ENCODE measurements at regions not wholly inside any gene's neighbourhood (a gene's known extent, or its start where the extent isn't known, plus 50 kb on each side); places are given as distances from the start of the nearest gene placed in this dataset.
"Not testable (repeated sequence)": the region's sequence is repeated elsewhere in the genome, so short reads cannot be mapped to it uniquely, and the experiment has no call there.

DNA sequence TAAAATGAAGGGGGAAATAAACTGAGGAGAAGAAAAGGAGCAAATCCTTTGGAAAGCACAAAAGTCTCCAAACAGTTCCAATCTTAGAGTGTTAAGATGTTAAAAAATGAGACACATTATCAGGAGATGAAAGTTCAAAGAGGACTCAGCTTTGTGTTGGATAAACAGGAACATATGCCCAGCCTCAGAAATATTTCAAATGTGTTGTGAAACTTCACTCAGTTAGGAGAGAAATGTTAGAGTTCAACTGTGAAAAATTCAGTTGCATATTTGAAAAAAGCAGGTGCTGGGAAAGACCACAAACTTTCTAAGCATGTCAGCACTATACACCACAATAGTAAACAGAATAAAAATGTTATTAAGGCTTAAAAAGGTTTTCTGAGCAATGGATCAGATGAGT is 136.8 kb upstream of the PRKD1 start:
- no peak overlapping the region for H3K4me3 ChIP-seq (IDR thresholded peaks at IDR 0.05; ENCODE audit: insufficient read depth, low read depth, low read length)
- H3K4me2 ChIP-seq, result peak overlapping the region; percentile 82
- no peaks in the 10 kb centered on the region for H3K79me2 ChIP-seq (ENCODE audit: insufficient read depth, low read depth)
- peaks cover 27% of the 10 kb centered on the region for H3K4me1 ChIP-seq (ENCODE audit: low read depth, poor library complexity, severe bottlenecking)
- TF ChIP-seq, protein P1, sequence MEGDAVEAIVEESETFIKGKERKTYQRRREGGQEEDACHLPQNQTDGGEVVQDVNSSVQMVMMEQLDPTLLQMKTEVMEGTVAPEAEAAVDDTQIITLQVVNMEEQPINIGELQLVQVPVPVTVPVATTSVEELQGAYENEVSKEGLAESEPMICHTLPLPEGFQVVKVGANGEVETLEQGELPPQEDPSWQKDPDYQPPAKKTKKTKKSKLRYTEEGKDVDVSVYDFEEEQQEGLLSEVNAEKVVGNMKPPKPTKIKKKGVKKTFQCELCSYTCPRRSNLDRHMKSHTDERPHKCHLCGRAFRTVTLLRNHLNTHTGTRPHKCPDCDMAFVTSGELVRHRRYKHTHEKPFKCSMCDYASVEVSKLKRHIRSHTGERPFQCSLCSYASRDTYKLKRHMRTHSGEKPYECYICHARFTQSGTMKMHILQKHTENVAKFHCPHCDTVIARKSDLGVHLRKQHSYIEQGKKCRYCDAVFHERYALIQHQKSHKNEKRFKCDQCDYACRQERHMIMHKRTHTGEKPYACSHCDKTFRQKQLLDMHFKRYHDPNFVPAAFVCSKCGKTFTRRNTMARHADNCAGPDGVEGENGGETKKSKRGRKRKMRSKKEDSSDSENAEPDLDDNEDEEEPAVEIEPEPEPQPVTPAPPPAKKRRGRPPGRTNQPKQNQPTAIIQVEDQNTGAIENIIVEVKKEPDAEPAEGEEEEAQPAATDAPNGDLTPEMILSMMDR (conservative IDR thresholded peaks at IDR 0.05; ENCODE audit: low read depth, low read length), result no peak
- H3K9ac ChIP-seq, result no peak overlapping the region
- no peaks in the 10 kb centered on the region for H3K36me3 ChIP-seq (ENCODE audit: insufficient read depth)
- H4K20me1 ChIP-seq (ENCODE audit: insufficient read depth), result no peaks in the 10 kb centered on the region
- peak overlapping the region; percentile 31; the same call in 1 of the 2 replicates for H2AFZ ChIP-seq (ENCODE audit: low read depth)
- H3K27me3 ChIP-seq (ENCODE audit: insufficient read depth, low read depth), result no peaks in the 10 kb centered on the region
- peak overlapping the region; percentile 69 for H3K27ac ChIP-seq

DNA sequence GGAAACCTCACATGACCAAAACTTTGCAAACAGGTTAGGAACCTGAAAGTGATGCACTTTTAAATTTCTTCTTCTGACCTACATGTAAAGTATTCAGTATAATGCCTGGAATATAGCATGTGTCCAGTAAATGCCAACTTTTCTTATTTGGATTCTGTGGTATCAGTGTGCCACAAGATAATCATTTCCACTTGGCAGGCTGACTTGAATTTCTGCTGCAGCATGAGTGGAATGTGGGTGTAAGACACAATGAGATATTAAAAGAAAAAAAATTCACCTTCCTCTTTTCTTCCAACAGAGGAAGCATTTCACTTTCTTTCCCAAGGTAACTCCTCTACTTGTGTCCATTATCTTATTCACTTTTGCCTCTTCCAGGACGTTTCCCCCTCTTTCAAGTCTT is 141.9 kb upstream of the PRKD1 start:
- no peak overlapping the region for H2AFZ ChIP-seq (ENCODE audit: low read depth)
- TF ChIP-seq, protein P1 (conservative IDR thresholded peaks at IDR 0.05; ENCODE audit: low read depth, low read length), result no peak
- peaks cover 6% of the 10 kb centered on the region for H3K4me1 ChIP-seq (ENCODE audit: low read depth, poor library complexity, severe bottlenecking)
- no peak overlapping the region for H3K4me2 ChIP-seq
- H3K27me3 ChIP-seq (ENCODE audit: insufficient read depth, low read depth), result no peaks in the 10 kb centered on the region
- no peak overlapping the region for H3K9ac ChIP-seq
- no peak overlapping the region for H3K4me3 ChIP-seq (IDR thresholded peaks at IDR 0.05; ENCODE audit: insufficient read depth, low read depth, low read length)
- H3K36me3 ChIP-seq (ENCODE audit: insufficient read depth), result no peaks in the 10 kb centered on the region
- no peaks in the 10 kb centered on the region for H3K79me2 ChIP-seq (ENCODE audit: insufficient read depth, low read depth)
- no peaks in the 10 kb centered on the region for H4K20me1 ChIP-seq (ENCODE audit: insufficient read depth)
- H3K27ac ChIP-seq, result no peak overlapping the region

DNA sequence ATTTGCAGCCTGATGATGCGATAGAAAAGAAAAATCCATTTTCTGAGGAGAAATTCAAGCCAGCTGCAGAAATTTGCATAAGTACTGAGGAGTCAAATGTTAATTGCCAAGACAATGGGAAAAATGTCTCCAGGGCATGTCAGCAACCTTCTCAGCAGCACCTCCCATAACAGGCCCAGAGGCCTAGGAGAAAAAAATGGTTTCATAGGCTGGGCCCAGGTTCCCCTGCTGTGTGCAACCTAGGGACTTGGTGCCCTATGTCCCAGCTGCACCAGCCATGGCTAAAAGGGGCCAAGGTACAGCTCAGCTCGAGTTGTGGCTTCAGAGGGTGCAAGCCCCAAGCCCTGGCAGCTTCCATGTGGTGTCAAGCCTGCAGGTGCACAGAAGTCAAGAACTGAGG is 144.8 kb upstream of the PRKD1 start:
- H2AFZ ChIP-seq (ENCODE audit: low read depth); H3K9ac ChIP-seq; H3K79me2 ChIP-seq (ENCODE audit: insufficient read depth, low read depth); H3K27ac ChIP-seq; H3K4me2 ChIP-seq; H3K4me3 ChIP-seq (IDR thresholded peaks at IDR 0.05; ENCODE audit: insufficient read depth, low read depth, low read length); H3K27me3 ChIP-seq (ENCODE audit: insufficient read depth, low read depth); H3K4me1 ChIP-seq (ENCODE audit: low read depth, poor library complexity, severe bottlenecking); H3K36me3 ChIP-seq (ENCODE audit: insufficient read depth); H4K20me1 ChIP-seq (ENCODE audit: insufficient read depth): not testable (repeated sequence)

GRCh38 chr14:30077946-30078345 is 150.3 kb upstream of the PRKD1 start:
- no peak overlapping the region for H3K9ac ChIP-seq
- no peak overlapping the region for H3K4me3 ChIP-seq (IDR thresholded peaks at IDR 0.05; ENCODE audit: insufficient read depth, low read depth, low read length)
- no peaks in the 10 kb centered on the region for H4K20me1 ChIP-seq (ENCODE audit: insufficient read depth)
- no peak overlapping the region for H3K4me2 ChIP-seq
- H3K79me2 ChIP-seq (ENCODE audit: insufficient read depth, low read depth), result no peaks in the 10 kb centered on the region
- H2AFZ ChIP-seq (ENCODE audit: low read depth), result no peak overlapping the region
- no peaks in the 10 kb centered on the region for H3K27me3 ChIP-seq (ENCODE audit: insufficient read depth, low read depth)
- no peaks in the 10 kb centered on the region for H3K36me3 ChIP-seq (ENCODE audit: insufficient read depth)
- no peaks in the 10 kb centered on the region for H3K4me1 ChIP-seq (ENCODE audit: low read depth, poor library complexity, severe bottlenecking)
- TF ChIP-seq, protein P1 (conservative IDR thresholded peaks at IDR 0.05; ENCODE audit: low read depth, low read length), result no peak
- no peak overlapping the region for H3K27ac ChIP-seq

DNA sequence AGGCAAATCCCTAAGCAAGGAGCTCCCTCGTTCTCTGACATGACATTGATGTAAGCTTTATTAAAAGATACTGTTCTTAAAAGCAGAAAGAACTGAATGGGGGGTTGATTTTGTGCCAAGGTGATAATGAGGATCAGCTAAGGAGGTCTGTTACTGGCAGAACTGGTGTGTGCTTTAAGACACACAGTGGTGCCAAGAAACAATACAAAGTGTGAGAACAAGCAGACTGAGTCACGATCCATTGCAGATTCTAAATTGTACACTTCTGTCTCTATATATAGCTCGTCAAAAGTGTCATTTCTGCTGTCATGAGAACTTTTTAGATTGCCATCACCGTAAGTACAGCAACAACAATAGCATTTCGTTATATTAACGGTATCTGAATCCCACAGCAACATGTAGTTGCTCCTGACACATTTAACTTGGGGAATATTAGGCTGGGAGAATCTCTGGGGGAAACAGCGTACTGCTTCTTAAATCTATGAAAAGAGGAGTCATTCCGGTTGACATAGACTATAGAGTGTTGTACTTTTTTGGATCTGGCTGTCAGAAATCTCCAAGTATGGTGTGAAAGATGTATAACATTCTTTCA is 151.3 kb upstream of the PRKD1 start:
- H3K4me2 ChIP-seq, result no peak overlapping the region
- TF ChIP-seq, protein P1 (conservative IDR thresholded peaks at IDR 0.05; ENCODE audit: low read depth, low read length), result no peak
- H3K79me2 ChIP-seq (ENCODE audit: insufficient read depth, low read depth), result no peaks in the 10 kb centered on the region
- H2AFZ ChIP-seq (ENCODE audit: low read depth), result no peak overlapping the region
- no peaks in the 10 kb centered on the region for H3K36me3 ChIP-seq (ENCODE audit: insufficient read depth)
- no peak overlapping the region for H3K27ac ChIP-seq
- no peak overlapping the region for H3K4me3 ChIP-seq (IDR thresholded peaks at IDR 0.05; ENCODE audit: insufficient read depth, low read depth, low read length)
- H3K27me3 ChIP-seq (ENCODE audit: insufficient read depth, low read depth), result no peaks in the 10 kb centered on the region
- H3K4me1 ChIP-seq (ENCODE audit: low read depth, poor library complexity, severe bottlenecking), result no peaks in the 10 kb centered on the region
- H3K9ac ChIP-seq, result no peak overlapping the region
- no peaks in the 10 kb centered on the region for H4K20me1 ChIP-seq (ENCODE audit: insufficient read depth)

Measured in KMS-11 (cell line).